K562 (cell line): ENCODE measurements at regions not wholly inside any gene's neighbourhood (a gene's known extent, or its start where the extent isn't known, plus 50 kb on each side); places are given as distances from the start of the nearest gene placed in this dataset.

Source experiments
- SIRT6 ChIP-seq: IDR thresholded peaks from one replicate; pipeline ENCODE4 v1.6.1; 2012; ENCODE audit warnings: low read depth, mild to moderate bottlenecking, control low read depth, inconsistent platforms, low read length, moderate library complexity
- ZNF311 ChIP-seq: fragments of 250-450 bp; sonication (Bioruptor Pico); IDR thresholded peaks from 2 replicates; pipeline ENCODE4 v1.4.0; 2020; ENCODE audit warnings: mild to moderate bottlenecking, moderate library complexity

DNA sequence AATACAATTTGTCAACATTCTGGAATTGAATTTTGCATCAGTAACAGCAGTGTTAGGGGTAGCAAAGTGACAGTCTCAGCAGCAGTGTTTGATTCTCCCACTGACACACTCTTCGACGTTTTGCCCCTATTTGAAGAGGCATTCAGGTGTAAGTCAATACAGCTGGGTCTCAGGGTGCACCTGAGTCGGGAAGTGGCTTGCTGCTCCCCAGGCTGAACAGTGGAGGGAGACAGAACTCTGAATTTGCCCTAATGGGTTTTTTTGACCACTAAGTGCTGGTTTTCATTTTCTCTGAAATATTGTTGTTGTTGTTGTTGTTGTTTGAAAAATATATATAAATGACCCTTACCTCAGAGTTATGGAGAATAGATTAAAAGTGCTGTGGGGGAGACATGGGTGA is 223.2 kb downstream of the TLR4 start:
- TF ChIP-seq ZNF311 (CRISPR knock-in tag) (no peak), SIRT6 (no peak)
